HepG2 (cell line): ENCODE measurements at regions not wholly inside any gene's neighbourhood (a gene's known extent, or its start where the extent isn't known, plus 50 kb on each side); places are given as distances from the start of the nearest gene placed in this dataset.
"Not testable (repeated sequence)": the region's sequence is repeated elsewhere in the genome, so short reads cannot be mapped to it uniquely, and the experiment has no call there.

Experiments
- HOXA3 ChIP-seq: sonication (generic); formaldehyde crosslinking; IDR thresholded peaks from 2 replicates; pipeline ENCODE4 v1.5.0; 2020; ENCODE audit warnings: missing genetic modification reagents
- NBN ChIP-seq: fragments of 450-650 bp; conservative IDR thresholded peaks from 2 replicates; pipeline ENCODE4 v1.6.1; 2017
- NFYB ChIP-seq: sonication (generic); formaldehyde crosslinking; IDR thresholded peaks from 2 replicates; pipeline ENCODE4 v1.4.0; 2020; ENCODE audit warnings: missing genetic modification reagents
- ZNF274 ChIP-seq: sonication (generic); formaldehyde crosslinking; IDR thresholded peaks from 2 replicates; pipeline ENCODE4 v1.5.1; 2020; ENCODE audit warnings: mild to moderate bottlenecking, missing genetic modification reagents
- TF ChIP-seq, protein P1 (sequence below): sonication (generic); formaldehyde crosslinking; IDR thresholded peaks from 2 replicates; pipeline ENCODE4 v1.5.0; 2020; ENCODE audit warnings: mild to moderate bottlenecking, missing genetic modification reagents, moderate library complexity
- TF ChIP-seq, protein P2 (sequence below): IDR thresholded peaks from 2 replicates; pipeline ENCODE4 v1.6.1; 2012; ENCODE audit warnings: low read length, improper control_type of control experiment

DNA sequence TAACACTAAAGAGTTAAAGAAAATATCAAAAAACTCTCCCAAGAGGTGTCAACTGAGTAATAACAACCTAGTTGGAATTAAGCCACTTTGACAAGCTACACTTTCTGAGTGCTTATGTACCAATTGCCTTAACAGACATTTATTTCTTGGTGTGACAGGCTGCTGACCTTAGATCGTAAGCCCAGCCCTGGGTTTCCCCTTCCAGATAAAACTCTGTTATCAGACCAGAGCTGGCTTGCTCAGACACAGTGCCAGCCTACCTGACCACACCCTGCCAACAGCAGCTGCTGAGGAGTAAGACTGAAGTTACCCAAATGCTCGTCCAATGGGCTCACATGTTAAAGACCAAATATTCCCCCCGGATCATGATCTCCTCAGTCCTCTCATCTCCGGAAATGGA is 70.9 kb upstream of the MINPP1 start:
- TF ChIP-seq, protein P1, sequence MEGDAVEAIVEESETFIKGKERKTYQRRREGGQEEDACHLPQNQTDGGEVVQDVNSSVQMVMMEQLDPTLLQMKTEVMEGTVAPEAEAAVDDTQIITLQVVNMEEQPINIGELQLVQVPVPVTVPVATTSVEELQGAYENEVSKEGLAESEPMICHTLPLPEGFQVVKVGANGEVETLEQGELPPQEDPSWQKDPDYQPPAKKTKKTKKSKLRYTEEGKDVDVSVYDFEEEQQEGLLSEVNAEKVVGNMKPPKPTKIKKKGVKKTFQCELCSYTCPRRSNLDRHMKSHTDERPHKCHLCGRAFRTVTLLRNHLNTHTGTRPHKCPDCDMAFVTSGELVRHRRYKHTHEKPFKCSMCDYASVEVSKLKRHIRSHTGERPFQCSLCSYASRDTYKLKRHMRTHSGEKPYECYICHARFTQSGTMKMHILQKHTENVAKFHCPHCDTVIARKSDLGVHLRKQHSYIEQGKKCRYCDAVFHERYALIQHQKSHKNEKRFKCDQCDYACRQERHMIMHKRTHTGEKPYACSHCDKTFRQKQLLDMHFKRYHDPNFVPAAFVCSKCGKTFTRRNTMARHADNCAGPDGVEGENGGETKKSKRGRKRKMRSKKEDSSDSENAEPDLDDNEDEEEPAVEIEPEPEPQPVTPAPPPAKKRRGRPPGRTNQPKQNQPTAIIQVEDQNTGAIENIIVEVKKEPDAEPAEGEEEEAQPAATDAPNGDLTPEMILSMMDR, result not testable (repeated sequence)
- TF ChIP-seq, protein P2, sequence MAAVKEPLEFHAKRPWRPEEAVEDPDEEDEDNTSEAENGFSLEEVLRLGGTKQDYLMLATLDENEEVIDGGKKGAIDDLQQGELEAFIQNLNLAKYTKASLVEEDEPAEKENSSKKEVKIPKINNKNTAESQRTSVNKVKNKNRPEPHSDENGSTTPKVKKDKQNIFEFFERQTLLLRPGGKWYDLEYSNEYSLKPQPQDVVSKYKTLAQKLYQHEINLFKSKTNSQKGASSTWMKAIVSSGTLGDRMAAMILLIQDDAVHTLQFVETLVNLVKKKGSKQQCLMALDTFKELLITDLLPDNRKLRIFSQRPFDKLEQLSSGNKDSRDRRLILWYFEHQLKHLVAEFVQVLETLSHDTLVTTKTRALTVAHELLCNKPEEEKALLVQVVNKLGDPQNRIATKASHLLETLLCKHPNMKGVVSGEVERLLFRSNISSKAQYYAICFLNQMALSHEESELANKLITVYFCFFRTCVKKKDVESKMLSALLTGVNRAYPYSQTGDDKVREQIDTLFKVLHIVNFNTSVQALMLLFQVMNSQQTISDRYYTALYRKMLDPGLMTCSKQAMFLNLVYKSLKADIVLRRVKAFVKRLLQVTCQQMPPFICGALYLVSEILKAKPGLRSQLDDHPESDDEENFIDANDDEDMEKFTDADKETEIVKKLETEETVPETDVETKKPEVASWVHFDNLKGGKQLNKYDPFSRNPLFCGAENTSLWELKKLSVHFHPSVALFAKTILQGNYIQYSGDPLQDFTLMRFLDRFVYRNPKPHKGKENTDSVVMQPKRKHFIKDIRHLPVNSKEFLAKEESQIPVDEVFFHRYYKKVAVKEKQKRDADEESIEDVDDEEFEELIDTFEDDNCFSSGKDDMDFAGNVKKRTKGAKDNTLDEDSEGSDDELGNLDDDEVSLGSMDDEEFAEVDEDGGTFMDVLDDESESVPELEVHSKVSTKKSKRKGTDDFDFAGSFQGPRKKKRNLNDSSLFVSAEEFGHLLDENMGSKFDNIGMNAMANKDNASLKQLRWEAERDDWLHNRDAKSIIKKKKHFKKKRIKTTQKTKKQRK, result not testable (repeated sequence)
- TF ChIP-seq NFYB (CRISPR knock-in tag); HOXA3 (CRISPR knock-in tag); NBN; ZNF274 (CRISPR knock-in tag): not testable (repeated sequence)
